ENCODE measurements at regions not wholly inside any gene's neighbourhood (a gene's known extent, or its start where the extent isn't known, plus 50 kb on each side); places are given as distances from the start of the nearest gene placed in this dataset.

GRCh38 chr7:110347081-110347480 is 743.8 kb upstream of the LRRN3 start:
- TF ChIP-seq CTCF (IDR thresholded peaks at IDR 0.05): no peak
- no peak for TF ChIP-seq POLR2A (IDR thresholded peaks at IDR 0.05)

All from lower leg skin (tissue), 3 donors.